NOMO-1 (cell line): ENCODE measurements at regions not wholly inside any gene's neighbourhood (a gene's known extent, or its start where the extent isn't known, plus 50 kb on each side); places are given as distances from the start of the nearest gene placed in this dataset.
A peak's percentile ranks its signal among the peaks of the same experiment; 100 is the strongest.

Source experiments
- DNase-seq, 2 experiments: peaks; one replicate each; lab custom pipeline; 2025; ENCODE audit not compliant: unreplicated experiment in 2 of 2; lab: John Stamatoyannopoulos, UW

GRCh38 chr20:11409561-11409960 lies 508.1 kb upstream of the BTBD3 start:
- DNase-seq: no peak

DNA sequence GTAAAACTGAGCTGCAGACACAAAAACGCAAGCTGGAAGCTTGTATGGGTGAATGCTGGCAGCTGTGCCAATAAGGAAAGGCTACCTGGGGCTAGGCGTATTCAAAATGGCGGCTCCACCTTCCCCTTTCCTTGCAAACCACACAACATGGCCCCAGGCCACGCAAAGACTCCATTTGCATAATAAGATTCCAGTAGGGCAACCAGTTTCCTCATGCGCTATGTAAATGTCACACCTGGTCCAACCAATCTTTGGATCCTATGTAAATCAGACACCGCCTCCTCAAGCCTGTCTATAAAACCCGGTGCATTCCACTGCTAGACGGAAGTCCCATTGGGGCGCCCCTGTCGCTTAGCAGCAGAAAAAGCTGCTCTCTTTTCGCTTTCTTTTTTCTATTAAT lies 505.9 kb upstream of the BTBD3 start:
- DNase-seq: no peak

DNA sequence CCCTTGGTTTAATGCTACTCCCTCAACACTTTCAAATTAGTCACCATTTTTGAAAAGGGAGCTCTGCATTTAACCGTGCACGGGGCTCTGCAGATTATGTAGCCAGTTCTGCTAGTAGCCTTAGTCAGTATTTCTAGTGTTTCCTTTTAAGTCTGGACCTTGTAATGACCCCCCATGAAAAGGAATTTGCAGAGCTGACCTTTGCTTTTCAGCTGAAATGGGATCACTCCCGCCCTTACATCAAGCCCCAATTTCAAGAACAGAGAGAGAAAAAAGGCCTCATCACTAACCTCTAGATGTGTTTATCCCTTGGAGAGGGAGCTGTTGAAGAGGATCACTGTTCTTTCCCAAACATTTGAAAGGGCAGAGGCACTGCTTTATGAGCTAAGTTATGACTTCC lies 490.7 kb upstream of the BTBD3 start:
- DNase-seq: no peak

- no peak for DNase-seq
Measured at GRCh38 chr20:11429168-11429567, 488.5 kb upstream of the BTBD3 start.

GRCh38 chr20:11429889-11430519 lies 487.7 kb upstream of the BTBD3 start:
- DNase-seq: no peak

- DNase-seq: no peak
Measured at GRCh38 chr20:11430652-11431051, 487.0 kb upstream of the BTBD3 start.

- no peak for DNase-seq
Measured at GRCh38 chr20:11431621-11432020, 486.1 kb upstream of the BTBD3 start.

DNA sequence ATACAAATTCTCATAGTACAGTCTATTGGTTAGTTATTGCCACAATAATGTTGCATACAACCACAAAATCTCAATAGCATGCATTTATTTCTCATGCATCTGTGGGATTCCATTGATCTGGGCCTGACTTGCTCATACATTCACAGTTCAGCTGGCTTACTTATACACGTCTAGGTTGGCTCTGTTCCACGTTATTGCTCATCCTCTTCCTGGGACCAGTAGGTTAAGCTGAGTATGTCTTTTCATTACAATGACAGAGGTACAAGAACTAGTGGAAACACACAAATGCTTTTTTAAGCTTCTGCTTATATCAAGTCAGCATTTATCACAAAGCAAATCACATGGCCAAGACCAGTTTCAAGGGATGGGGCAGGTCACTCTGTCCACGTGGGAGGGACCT lies 485.3 kb upstream of the BTBD3 start:
- DNase-seq: no peak

- peak; percentile 69 to 83 for DNase-seq
Measured at GRCh38 chr20:11436113-11436905, 481.4 kb upstream of the BTBD3 start.

DNA sequence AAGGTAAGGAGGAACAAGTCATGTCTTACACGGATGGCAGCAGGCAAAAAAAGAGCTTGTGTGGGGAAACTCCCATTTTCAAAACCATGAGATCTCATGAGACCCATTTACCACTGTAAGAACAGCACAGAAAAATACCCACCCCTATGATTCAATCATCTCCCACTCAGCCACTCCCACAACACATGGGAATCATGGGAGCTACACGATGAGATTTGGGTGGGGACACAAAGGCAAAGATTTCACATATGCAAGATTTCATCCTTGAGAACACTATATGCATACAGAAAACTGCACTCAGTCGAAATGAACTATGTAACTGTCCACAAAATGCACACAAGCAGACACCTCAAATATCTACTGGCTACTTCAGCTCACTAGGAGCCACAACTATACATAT lies 480.6 kb upstream of the BTBD3 start:
- DNase-seq: no peak

DNA sequence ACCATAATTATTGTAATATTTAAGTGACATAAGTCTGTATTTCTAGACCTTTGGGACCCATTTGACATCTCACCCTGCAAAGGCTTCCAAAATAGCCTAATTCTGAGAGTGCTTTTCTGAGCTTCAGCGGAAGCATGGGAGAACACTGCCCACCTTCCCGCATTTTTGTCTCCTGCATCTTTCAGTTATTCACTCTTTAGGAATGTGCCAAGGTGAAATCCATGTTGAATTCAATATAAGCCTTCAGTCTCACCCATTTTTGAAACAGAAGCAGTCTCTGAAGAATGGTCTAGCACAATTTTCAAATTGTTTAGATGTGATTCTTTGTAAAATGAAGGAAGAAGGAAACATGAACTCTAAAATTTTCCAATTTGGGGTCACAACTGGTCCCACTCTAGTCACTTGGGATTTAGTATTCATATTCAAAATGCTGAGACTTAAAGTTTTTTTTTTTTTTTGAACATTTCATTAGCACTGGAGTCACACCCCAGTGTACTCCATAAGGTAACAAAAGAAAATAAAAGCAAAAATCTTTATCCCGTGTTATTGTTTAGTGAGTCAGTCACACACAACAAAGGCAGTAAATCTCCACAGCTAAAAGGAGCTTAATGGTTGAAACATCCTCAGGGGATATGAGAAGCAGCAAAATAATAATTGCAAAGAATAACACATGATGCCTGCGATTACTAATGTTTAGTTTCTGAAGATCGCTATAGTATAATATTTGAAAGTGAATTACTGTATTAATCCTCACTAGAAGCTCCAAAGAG lies 479.9 kb upstream of the BTBD3 start:
- DNase-seq: no peak

DNA sequence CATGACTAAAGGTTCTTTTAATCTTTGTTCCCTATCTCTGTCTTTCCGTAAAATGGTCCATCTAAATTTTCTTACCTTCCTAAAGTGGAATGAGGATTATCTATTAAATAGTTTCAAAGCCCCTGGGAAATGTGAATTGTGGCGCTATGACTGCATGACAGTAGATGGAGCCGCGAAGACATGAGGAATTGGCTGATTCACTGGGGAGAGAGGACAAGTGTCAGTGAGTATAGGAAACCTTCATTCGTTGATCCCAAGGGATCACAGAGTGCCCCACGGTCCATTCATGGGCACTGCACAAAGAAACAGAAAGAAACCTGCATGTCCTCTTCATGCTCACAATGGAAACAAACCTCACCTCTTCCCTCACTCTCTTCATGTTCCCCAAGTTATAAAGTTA lies 479.3 kb upstream of the BTBD3 start:
- no peak for DNase-seq

DNA sequence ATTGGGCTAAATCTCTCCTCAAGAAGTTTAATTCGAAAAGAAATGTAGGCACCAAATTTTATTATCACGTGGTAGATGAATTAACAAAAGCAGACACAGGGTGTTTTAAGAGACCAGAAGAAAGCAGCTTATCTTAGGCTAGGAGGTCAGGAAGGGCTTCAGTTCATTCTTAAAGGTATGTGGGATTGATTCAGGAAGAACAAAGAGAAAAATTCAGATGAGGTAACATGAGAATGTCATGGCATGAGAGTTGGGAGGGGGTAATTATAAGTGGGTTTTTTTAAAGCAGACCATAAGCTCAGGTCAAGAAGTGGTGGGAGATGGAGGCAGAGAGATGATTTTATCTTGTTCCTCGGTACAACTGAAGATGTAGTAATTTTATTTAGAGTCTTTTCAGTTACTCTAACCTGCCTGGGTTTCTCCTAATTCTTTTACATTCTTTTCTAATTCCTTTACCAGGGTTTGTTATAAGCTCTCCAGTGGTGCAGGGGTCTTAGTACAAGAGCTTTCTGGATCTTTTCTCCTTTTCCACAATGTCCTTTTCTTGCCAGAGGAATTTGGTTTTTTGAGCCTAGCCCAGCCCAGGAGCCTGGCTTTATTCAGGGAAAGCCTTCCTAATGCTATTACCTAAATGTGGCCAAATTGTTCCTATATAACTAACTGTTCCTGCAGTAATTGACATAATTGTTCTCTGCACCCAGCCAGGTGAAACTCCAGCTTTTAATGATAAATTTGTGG lies 474.1 kb upstream of the BTBD3 start:
- no peak for DNase-seq

DNA sequence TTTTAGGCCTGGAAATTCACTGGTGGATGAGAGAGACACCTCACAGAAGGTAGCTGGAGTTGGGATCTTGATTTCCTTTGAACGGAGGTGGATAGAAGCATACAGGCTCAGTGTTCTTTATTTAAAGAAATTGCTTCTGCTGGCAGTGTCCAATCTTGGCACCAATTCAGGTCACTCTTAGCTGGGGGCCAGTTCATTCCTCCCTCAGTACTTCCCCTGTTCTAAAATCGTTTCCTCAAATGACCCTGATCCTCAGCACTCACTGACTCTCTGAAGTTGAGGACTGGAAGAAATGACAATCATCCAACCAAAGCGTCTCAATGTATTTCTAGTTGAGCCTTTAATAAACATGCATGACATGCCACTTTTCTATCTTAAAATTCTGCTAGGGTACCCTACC lies 472.5 kb upstream of the BTBD3 start:
- peak in 1 of 2 experiments; percentile 33 for DNase-seq

- peak in 1 of 2 experiments; percentile 26 for DNase-seq
Measured at GRCh38 chr20:11445891-11446290, 471.8 kb upstream of the BTBD3 start.

- peak in 1 of 2 experiments; percentile 24 for DNase-seq
Measured at GRCh38 chr20:11447371-11448100, 470.2 kb upstream of the BTBD3 start.

DNA sequence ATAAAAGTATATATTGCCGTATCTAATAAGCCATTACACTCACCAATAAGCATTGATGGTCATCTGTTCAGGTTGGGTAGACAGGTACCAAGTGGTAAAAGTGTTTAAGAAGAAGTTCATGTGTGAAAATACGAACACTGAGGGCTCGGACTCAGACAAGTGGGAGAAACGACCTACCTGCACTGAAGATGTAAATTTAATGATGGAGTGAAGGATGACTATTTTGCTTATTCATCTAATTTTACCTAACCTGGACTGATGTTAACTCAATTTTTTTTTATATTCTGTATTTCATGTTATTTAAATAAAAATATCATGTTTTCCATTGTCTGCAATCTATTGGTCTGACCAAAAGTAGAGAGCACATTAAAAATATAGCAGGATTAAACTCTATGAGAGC lies 469.1 kb upstream of the BTBD3 start:
- DNase-seq: no peak

- DNase-seq: no peak
Measured at GRCh38 chr20:11451793-11452291, 465.9 kb upstream of the BTBD3 start.

GRCh38 chr20:11452326-11452725 lies 465.4 kb upstream of the BTBD3 start:
- DNase-seq: peak; percentile 69 to 78

- peak; percentile 35 to 89 for DNase-seq
Measured at GRCh38 chr20:11453430-11453829, 464.3 kb upstream of the BTBD3 start.
